ENCODE measurements at regions not wholly inside any gene's neighbourhood (a gene's known extent, or its start where the extent isn't known, plus 50 kb on each side); places are given as distances from the start of the nearest gene placed in this dataset.

DNA sequence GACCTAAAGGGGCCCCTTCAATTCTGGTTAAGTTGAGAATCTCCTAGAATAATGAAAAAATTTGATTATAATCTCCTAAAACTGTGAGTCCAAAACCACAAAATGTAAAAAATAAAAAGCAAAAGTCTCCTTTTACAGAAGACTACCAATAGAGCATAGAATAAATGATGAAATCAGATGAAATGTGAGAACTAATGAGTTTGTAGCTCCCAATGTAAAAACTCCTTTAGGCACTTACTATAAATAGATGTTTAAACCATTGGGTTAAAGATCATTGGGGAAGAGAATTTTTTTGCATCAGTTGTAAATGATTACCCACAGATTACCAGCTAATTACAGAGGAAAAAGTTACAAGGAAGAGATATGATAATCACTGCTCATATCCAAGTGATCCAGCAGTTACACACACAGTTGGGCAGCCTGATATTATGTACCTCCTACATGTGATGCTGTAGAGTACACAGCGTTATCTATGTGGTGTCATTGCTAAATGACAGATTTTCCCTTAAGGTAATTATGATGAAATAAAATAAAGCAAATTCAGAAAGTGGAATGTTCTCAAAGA lies 282.7 kb upstream of the SEMA3D start:
- no peak overlapping the region for H3K27ac ChIP-seq (ENCODE audit: low read depth, low read length)

DNA sequence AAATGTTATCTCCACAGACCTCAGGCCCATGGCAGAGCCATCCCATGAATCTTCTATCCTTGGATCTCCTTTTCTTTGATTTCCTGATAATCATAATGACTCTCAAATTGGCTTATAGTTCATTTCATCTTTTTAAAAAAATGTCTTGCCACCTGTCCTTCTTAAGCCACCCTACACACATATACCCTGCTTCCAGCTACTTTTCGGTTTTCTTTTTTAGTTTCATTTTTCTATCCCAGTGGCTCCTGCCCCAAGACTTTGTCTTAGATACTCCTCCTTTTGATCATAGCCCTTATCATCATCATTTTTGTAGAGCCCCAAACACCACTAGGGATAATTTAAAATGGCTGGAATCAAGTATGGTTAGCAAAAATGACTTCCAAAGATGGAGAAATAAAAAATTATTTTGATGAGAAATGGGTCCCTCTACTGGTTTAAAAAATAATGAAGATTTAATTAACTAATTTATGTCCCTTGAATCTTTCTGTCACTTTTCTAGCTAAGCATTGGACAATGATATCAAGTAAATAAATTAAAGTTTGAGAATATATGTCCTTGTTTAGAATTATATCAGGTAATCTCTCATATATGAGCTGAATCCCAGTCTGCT lies 277.3 kb upstream of the SEMA3D start:
- H3K4me3 Mint-ChIP-seq, result no peak overlapping the region
- H3K4me1 Mint-ChIP-seq, result no peaks in the 10 kb centered on the region
- Histone ChIP-seq H3K9ac (ENCODE audit: extremely low read depth, low read length, poor library complexity, severe bottlenecking) (no peak overlapping the region), H3K36me3 (ENCODE audit: control insufficient read depth, insufficient read depth, low read length) (no peaks in the 10 kb centered on the region), H3K27ac (ENCODE audit: low read depth, low read length) (no peak overlapping the region), H3K4me1 (ENCODE audit: control insufficient read depth, insufficient read depth, low read length) (no peaks in the 10 kb centered on the region), H3K4me3 (ENCODE audit: low read length) (no peak overlapping the region), H3K9me3 (ENCODE audit: control insufficient read depth, low read length) (no peaks in the 10 kb centered on the region), H3K27me3 (ENCODE audit: control insufficient read depth, insufficient read depth, low read length, poor library complexity, severe bottlenecking) (no peaks in the 10 kb centered on the region)
- H3K36me3 Mint-ChIP-seq (ENCODE audit: low read depth), result no peaks in the 10 kb centered on the region
- H3K9me3 Mint-ChIP-seq, result no peaks in the 10 kb centered on the region
- no peaks in the 10 kb centered on the region for H3K27me3 Mint-ChIP-seq (ENCODE audit: insufficient read depth)
- 80 to 87% methylated on average over 1 of the region's 1 CpG for WGBS, 2 experiments (ENCODE audit: insufficient coverage in 1 of 2, insufficient read length in 1 of 2)
- H3K27ac Mint-ChIP-seq, result no peak overlapping the region
- no peak for DNase-seq
- TF ChIP-seq, protein P1, sequence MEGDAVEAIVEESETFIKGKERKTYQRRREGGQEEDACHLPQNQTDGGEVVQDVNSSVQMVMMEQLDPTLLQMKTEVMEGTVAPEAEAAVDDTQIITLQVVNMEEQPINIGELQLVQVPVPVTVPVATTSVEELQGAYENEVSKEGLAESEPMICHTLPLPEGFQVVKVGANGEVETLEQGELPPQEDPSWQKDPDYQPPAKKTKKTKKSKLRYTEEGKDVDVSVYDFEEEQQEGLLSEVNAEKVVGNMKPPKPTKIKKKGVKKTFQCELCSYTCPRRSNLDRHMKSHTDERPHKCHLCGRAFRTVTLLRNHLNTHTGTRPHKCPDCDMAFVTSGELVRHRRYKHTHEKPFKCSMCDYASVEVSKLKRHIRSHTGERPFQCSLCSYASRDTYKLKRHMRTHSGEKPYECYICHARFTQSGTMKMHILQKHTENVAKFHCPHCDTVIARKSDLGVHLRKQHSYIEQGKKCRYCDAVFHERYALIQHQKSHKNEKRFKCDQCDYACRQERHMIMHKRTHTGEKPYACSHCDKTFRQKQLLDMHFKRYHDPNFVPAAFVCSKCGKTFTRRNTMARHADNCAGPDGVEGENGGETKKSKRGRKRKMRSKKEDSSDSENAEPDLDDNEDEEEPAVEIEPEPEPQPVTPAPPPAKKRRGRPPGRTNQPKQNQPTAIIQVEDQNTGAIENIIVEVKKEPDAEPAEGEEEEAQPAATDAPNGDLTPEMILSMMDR (conservative IDR thresholded peaks at IDR 0.05), result peak; percentile 56

More for the DNA sequence above, 282.7 kb upstream of the SEMA3D start:
- Histone ChIP-seq H3K4me3 (ENCODE audit: low read length) (no peak overlapping the region), H3K36me3 (ENCODE audit: control insufficient read depth, insufficient read depth, low read length) (no peaks in the 10 kb centered on the region), H3K9me3 (ENCODE audit: control insufficient read depth, low read length) (no peaks in the 10 kb centered on the region), H3K27me3 (ENCODE audit: control insufficient read depth, insufficient read depth, low read length, poor library complexity, severe bottlenecking) (no peaks in the 10 kb centered on the region), H3K9ac (ENCODE audit: extremely low read depth, low read length, poor library complexity, severe bottlenecking) (no peak overlapping the region), H3K4me1 (ENCODE audit: control insufficient read depth, insufficient read depth, low read length) (no peaks in the 10 kb centered on the region)
- Mint-ChIP-seq H3K4me3 (no peak overlapping the region), H3K27ac (no peak overlapping the region), H3K27me3 (ENCODE audit: insufficient read depth) (no peaks in the 10 kb centered on the region), H3K36me3 (ENCODE audit: low read depth) (no peaks in the 10 kb centered on the region), H3K9me3 (no peaks in the 10 kb centered on the region), H3K4me1 (peaks cover 4% of the 10 kb centered on the region)
- 95 to 100% methylated on average over 1 of the region's 1 CpG for WGBS, 2 experiments (ENCODE audit: insufficient coverage in 1 of 2, insufficient read length in 1 of 2)
- TF ChIP-seq, protein P1 (conservative IDR thresholded peaks at IDR 0.05), result no peak
- DNase-seq, result no peak

DNA sequence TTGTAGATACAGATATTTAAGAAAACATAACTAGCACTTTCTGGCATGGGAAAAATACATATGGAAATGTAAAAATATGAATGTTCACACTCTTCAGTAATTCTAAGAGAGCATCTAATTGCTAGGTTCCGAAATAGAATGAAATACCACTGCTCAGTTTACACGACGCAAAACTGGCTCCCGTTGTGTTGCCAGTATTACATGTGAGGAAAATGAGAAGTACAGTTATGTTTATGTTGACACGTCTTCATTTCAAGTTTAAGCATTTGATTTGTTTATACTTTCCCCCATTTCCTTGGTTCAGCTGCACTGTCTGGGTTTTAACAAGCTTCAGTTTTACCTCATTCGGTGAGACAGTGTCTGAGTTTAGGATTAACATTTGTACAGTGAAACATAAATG lies 275.8 kb upstream of the SEMA3D start:
- TF ChIP-seq, protein P1 (conservative IDR thresholded peaks at IDR 0.05), result no peak
- Histone ChIP-seq H3K4me1 (ENCODE audit: control insufficient read depth, insufficient read depth, low read length) (no peaks in the 10 kb centered on the region), H3K4me3 (ENCODE audit: low read length) (no peak overlapping the region), H3K36me3 (ENCODE audit: control insufficient read depth, insufficient read depth, low read length) (no peaks in the 10 kb centered on the region), H3K9me3 (ENCODE audit: control insufficient read depth, low read length) (no peaks in the 10 kb centered on the region), H3K9ac (ENCODE audit: extremely low read depth, low read length, poor library complexity, severe bottlenecking) (no peak overlapping the region), H3K27me3 (ENCODE audit: control insufficient read depth, insufficient read depth, low read length, poor library complexity, severe bottlenecking) (no peaks in the 10 kb centered on the region), H3K27ac (ENCODE audit: low read depth, low read length) (no peak overlapping the region)
- H3K36me3 Mint-ChIP-seq (ENCODE audit: low read depth), result no peaks in the 10 kb centered on the region
- H3K27ac Mint-ChIP-seq, result no peak overlapping the region
- 87 to 94% methylated on average over 4 to 6 of the region's 6 CpGs for WGBS, 2 experiments (ENCODE audit: insufficient coverage in 1 of 2, insufficient read length in 1 of 2)
- no peak overlapping the region for H3K4me3 Mint-ChIP-seq
- no peaks in the 10 kb centered on the region for H3K27me3 Mint-ChIP-seq (ENCODE audit: insufficient read depth)
- no peak for DNase-seq
- H3K9me3 Mint-ChIP-seq, result no peaks in the 10 kb centered on the region
- H3K4me1 Mint-ChIP-seq, result no peaks in the 10 kb centered on the region
